Upper lobe of left lung (tissue), 6 donors: ENCODE measurements at regions not wholly inside any gene's neighbourhood (a gene's known extent, or its start where the extent isn't known, plus 50 kb on each side); places are given as distances from the start of the nearest gene placed in this dataset.

Experiments used
- ATAC-seq, 2 donors: fragments of 200-7000 bp; cut with Tn5 transposase; one replicate each; pipeline ENCODE4 v1.9.1; 2022; ENCODE audit warnings: mild to moderate bottlenecking in 2 of 2, moderate library complexity in 2 of 2; ENCODE audit not compliant: low FRiP score in 2 of 2
- DNase-seq, 2 donors: peaks; one replicate each; pipeline ENCODE4 v3.0.0-alpha.2; 2019 to 2020
- H3K27ac ChIP-seq, 4 donors: fragments of 200-600 bp; sonication (generic); one replicate each; pipeline ENCODE4 v1.5.1; 2016 to 2019
- H3K27me3 ChIP-seq, 4 donors: fragments of 200-600 bp; sonication (generic); one replicate each; pipeline ENCODE4 v1.5.1; 2017 to 2019
- H3K36me3 ChIP-seq, 4 donors: fragments of 200-600 bp; sonication (generic); one replicate each; pipeline ENCODE4 v1.5.1; 2016 to 2019
- H3K4me1 ChIP-seq, 4 donors: fragments of 200-600 bp; sonication (generic); one replicate each; pipeline ENCODE4 v1.5.1; 2018 to 2019
- H3K4me3 ChIP-seq, 4 donors: fragments of 200-600 bp; sonication (generic); one replicate each; pipeline ENCODE4 v1.5.1; 2017 to 2019; ENCODE audit warnings: mild to moderate bottlenecking in 2 of 4, moderate library complexity in 1 of 4
- H3K9me3 ChIP-seq, 4 donors: fragments of 200-600 bp; sonication (generic); one replicate each; pipeline ENCODE4 v1.5.1; 2018 to 2019
- CTCF ChIP-seq, 6 experiments: fragments of 450-650 bp in 4 of 6; fragments of 200-600 bp in 2 of 6; sonication (generic) in 2 of 6; IDR thresholded peaks; one replicate each; pipeline ENCODE4 v1.5.1; 2016 to 2019; ENCODE audit warnings: antibody characterized with exemption in 6 of 6
- EP300 ChIP-seq, 4 donors: sonication (generic); formaldehyde crosslinking; IDR thresholded peaks; one replicate each; pipeline ENCODE4 v1.5.1; 2017; ENCODE audit warnings: antibody characterized with exemption in 4 of 4, control low read depth in 2 of 4
- POLR2A ChIP-seq, 4 donors: fragments of 450-650 bp; IDR thresholded peaks; one replicate each; pipeline ENCODE4 v1.5.1; 2016 to 2017; ENCODE audit warnings: antibody characterized with exemption in 4 of 4, mild to moderate bottlenecking in 2 of 4
- POLR2AphosphoS5 ChIP-seq, 2 donors: sonication (generic); formaldehyde crosslinking; IDR thresholded peaks; one replicate each; pipeline ENCODE4 v1.5.1; 2017; ENCODE audit warnings: antibody characterized with exemption in 2 of 2
- WGBS, 2 donors: methylation state at CpG; one replicate each; pipeline ENCODE4 v1.1.5; 2017 to 2018; 5-methylcytosine and 5-hydroxymethylcytosine counted together
- donor health status: DM: no; HTN: no; CAD: no; lungs with moderate emphysema.
- donor health status: DM: no; HTN: yes; CAD: no; lungs with severe emphysema.

- Histone ChIP-seq H3K4me1 (no peaks in the 10 kb centered on the region), H3K27me3 (no peaks in the 10 kb centered on the region), H3K4me3 (no peak overlapping the region), H3K36me3 (no peaks in the 10 kb centered on the region), H3K27ac (no peak overlapping the region), H3K9me3 (no peaks in the 10 kb centered on the region)
- ATAC-seq (peak in 1 of 2 donors; percentile 40), DNase-seq (no peak)
- no peak for TF ChIP-seq EP300 (IDR thresholded peaks at IDR 0.05)
- no peak for TF ChIP-seq CTCF (IDR thresholded peaks at IDR 0.05)
- TF ChIP-seq POLR2A (IDR thresholded peaks at IDR 0.05): no peak
- TF ChIP-seq POLR2AphosphoS5 (IDR thresholded peaks at IDR 0.05): no peak
- WGBS, 2 donors: 38 to 60% methylated on average over 3 of the region's 3 CpGs
These were observed 438.3 kb downstream of the CENPC start for GRCh38 chr4:67106861-67107460.

DNA sequence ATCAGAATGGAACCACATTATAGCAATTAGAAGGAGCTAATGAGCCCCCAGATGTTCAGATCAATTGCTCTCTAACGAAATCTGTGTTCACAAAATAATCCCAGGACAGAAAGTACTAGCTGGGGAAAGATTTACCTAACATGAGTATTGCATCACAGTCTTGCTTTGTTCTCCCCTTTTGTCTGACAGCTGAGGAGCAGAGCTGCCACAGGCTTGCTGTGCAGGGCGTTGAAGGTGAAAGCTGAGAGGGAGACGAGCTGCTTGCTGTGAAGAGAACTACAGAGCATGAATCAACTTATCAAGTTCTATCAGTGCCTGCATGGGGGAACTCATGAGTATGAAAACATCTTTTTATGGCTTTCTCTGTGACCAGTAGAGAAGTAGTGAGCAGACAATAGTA, 441.2 kb downstream of the CENPC start:
- Histone ChIP-seq H3K36me3 (no peaks in the 10 kb centered on the region), H3K27me3 (no peaks in the 10 kb centered on the region), H3K4me1 (no peaks in the 10 kb centered on the region), H3K9me3 (no peaks in the 10 kb centered on the region), H3K27ac (no peak overlapping the region), H3K4me3 (no peak overlapping the region)
- WGBS, 2 donors: 61 to 65% methylated on average over 3 of the region's 3 CpGs
- TF ChIP-seq EP300 (IDR thresholded peaks at IDR 0.05) (no peak), POLR2A (IDR thresholded peaks at IDR 0.05) (no peak), POLR2AphosphoS5 (IDR thresholded peaks at IDR 0.05) (no peak), CTCF (IDR thresholded peaks at IDR 0.05) (no peak)
- ATAC-seq: no peak
- DNase-seq: no peak

DNA sequence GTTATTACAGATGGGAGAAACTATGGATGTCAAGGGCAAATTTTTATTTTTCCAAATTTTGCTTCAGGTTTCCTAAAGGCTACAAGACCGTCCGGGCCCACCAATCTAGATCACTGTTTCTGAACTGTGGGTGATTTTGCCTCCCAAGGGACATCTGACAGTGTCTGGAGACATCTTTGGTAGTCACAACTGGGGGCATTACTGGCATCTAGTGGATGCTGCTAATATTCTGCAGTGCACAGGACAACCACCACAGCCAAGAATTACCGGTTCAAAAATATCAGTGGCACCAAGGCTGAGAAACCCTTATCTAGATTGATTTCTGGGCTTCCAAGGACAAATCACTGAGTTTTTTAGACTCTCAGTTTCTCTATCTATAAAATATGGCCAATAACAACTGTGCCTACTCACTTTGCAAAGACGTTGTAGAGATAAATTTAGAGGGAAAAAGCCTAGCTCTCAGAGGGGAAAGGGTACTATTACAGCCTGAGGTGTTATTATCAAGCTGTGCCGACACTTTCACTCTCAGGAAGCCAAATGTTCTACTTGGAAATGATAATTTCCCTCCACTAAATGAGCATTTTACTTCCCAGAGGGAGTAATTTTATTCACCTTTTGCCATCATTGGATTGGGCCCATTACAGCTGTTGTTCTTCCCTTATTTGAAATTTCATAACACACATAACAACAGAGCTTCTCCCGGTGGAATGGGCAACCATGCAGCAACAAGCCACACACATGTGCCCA, 442.1 kb downstream of the CENPC start:
- WGBS, 2 donors: 83 to 84% methylated on average over 6 of the region's 6 CpGs
- ATAC-seq: no peak

DNA sequence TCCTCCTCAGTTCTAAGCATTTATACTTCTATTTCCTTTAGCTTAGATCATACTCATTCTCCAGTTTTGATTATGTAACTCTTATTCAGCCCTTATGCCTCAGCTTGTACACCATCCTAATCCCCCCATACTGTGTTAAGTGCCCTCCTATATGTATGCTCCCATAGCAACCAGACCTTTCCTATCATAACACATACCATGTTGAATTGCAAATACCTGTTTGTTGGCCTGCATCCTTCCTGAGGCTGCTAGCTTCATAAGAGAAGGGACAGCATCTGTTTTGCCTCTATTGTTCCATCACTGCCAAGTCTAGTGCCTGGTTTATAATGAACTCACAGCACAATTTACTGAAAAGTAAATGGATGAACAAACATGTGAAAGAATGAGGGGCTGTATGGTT, 443.7 kb downstream of the CENPC start:
- DNase-seq (no peak), ATAC-seq (no peak)
- Histone ChIP-seq H3K4me1 (no peaks in the 10 kb centered on the region), H3K27me3 (no peaks in the 10 kb centered on the region), H3K4me3 (no peak overlapping the region), H3K9me3 (no peaks in the 10 kb centered on the region), H3K36me3 (no peaks in the 10 kb centered on the region), H3K27ac (no peak overlapping the region)
- no peak for TF ChIP-seq EP300 (IDR thresholded peaks at IDR 0.05)
- TF ChIP-seq POLR2AphosphoS5 (IDR thresholded peaks at IDR 0.05): no peak
- TF ChIP-seq CTCF (IDR thresholded peaks at IDR 0.05): no peak

More for the DNA sequence above, 442.1 kb downstream of the CENPC start:
- Histone ChIP-seq H3K4me3 (no peak overlapping the region), H3K36me3 (no peaks in the 10 kb centered on the region), H3K9me3 (no peaks in the 10 kb centered on the region), H3K27ac (no peak overlapping the region), H3K27me3 (no peaks in the 10 kb centered on the region), H3K4me1 (no peaks in the 10 kb centered on the region)
- DNase-seq: no peak
- no peak for TF ChIP-seq CTCF (IDR thresholded peaks at IDR 0.05)
- no peak for TF ChIP-seq EP300 (IDR thresholded peaks at IDR 0.05)
- no peak for TF ChIP-seq POLR2A (IDR thresholded peaks at IDR 0.05)
- TF ChIP-seq POLR2AphosphoS5 (IDR thresholded peaks at IDR 0.05): no peak

- DNase-seq: no peak
- TF ChIP-seq POLR2A (IDR thresholded peaks at IDR 0.05) (no peak), POLR2AphosphoS5 (IDR thresholded peaks at IDR 0.05) (no peak), EP300 (IDR thresholded peaks at IDR 0.05) (no peak), CTCF (IDR thresholded peaks at IDR 0.05) (no peak)
- no peaks in the 10 kb centered on the region for H3K36me3 ChIP-seq
- H3K4me3 ChIP-seq: no peak overlapping the region
- WGBS, 2 donors: 40 to 42% methylated on average over 4 of the region's 4 CpGs
- H3K9me3 ChIP-seq: no peaks in the 10 kb centered on the region
- no peaks in the 10 kb centered on the region for H3K27me3 ChIP-seq
- no peak for ATAC-seq
- no peaks in the 10 kb centered on the region for H3K4me1 ChIP-seq
- no peak overlapping the region for H3K27ac ChIP-seq
These were observed 453.0 kb downstream of the CENPC start for GRCh38 chr4:67092351-67092750.
